ENCODE measurements at regions not wholly inside any gene's neighbourhood (a gene's known extent, or its start where the extent isn't known, plus 50 kb on each side); places are given as distances from the start of the nearest gene placed in this dataset.

GRCh38 chr4:46656071-46656470 is 253.0 kb downstream of the COX7B2 start:
- Histone ChIP-seq H2AFZ (no peak overlapping the region), H3K27me3 (ENCODE audit: insufficient read depth) (no peaks in the 10 kb centered on the region), H3K9me2 (ENCODE audit: insufficient read depth) (peaks cover 17% of the 10 kb centered on the region; the same call in 1 of the 2 replicates), H3K4me1 (ENCODE audit: insufficient read depth) (no peaks in the 10 kb centered on the region), H3K79me2 (replicated peaks; ENCODE audit: insufficient read depth) (no peaks in the 10 kb centered on the region), H3K27ac (ENCODE audit: low read depth) (no peak overlapping the region), H3F3A (replicated peaks; ENCODE audit: low read depth) (no peaks in the 10 kb centered on the region), H3K4me2 (no peak overlapping the region), H3K4me3 (no peak overlapping the region), H4K20me1 (replicated peaks; ENCODE audit: insufficient read depth) (no peaks in the 10 kb centered on the region), H3K36me3 (ENCODE audit: insufficient read depth) (no peaks in the 10 kb centered on the region)
- Mint-ChIP-seq H3K27me3 (ENCODE audit: insufficient read depth, low read depth, poor library complexity) (no peaks in the 10 kb centered on the region), H3K9me3 (peaks cover 86% of the 10 kb centered on the region), H3K4me1 (no peaks in the 10 kb centered on the region), H3K36me3 (ENCODE audit: low read depth) (peaks cover 30% of the 10 kb centered on the region; the same call in 2 of the 3 replicates), H3K4me3 (no peak overlapping the region), H3K27ac (no peak overlapping the region)
- no peak for ATAC-seq
- TF ChIP-seq ETS1 (IDR thresholded peaks at IDR 0.05) = no peak
- TF ChIP-seq, protein P1, sequence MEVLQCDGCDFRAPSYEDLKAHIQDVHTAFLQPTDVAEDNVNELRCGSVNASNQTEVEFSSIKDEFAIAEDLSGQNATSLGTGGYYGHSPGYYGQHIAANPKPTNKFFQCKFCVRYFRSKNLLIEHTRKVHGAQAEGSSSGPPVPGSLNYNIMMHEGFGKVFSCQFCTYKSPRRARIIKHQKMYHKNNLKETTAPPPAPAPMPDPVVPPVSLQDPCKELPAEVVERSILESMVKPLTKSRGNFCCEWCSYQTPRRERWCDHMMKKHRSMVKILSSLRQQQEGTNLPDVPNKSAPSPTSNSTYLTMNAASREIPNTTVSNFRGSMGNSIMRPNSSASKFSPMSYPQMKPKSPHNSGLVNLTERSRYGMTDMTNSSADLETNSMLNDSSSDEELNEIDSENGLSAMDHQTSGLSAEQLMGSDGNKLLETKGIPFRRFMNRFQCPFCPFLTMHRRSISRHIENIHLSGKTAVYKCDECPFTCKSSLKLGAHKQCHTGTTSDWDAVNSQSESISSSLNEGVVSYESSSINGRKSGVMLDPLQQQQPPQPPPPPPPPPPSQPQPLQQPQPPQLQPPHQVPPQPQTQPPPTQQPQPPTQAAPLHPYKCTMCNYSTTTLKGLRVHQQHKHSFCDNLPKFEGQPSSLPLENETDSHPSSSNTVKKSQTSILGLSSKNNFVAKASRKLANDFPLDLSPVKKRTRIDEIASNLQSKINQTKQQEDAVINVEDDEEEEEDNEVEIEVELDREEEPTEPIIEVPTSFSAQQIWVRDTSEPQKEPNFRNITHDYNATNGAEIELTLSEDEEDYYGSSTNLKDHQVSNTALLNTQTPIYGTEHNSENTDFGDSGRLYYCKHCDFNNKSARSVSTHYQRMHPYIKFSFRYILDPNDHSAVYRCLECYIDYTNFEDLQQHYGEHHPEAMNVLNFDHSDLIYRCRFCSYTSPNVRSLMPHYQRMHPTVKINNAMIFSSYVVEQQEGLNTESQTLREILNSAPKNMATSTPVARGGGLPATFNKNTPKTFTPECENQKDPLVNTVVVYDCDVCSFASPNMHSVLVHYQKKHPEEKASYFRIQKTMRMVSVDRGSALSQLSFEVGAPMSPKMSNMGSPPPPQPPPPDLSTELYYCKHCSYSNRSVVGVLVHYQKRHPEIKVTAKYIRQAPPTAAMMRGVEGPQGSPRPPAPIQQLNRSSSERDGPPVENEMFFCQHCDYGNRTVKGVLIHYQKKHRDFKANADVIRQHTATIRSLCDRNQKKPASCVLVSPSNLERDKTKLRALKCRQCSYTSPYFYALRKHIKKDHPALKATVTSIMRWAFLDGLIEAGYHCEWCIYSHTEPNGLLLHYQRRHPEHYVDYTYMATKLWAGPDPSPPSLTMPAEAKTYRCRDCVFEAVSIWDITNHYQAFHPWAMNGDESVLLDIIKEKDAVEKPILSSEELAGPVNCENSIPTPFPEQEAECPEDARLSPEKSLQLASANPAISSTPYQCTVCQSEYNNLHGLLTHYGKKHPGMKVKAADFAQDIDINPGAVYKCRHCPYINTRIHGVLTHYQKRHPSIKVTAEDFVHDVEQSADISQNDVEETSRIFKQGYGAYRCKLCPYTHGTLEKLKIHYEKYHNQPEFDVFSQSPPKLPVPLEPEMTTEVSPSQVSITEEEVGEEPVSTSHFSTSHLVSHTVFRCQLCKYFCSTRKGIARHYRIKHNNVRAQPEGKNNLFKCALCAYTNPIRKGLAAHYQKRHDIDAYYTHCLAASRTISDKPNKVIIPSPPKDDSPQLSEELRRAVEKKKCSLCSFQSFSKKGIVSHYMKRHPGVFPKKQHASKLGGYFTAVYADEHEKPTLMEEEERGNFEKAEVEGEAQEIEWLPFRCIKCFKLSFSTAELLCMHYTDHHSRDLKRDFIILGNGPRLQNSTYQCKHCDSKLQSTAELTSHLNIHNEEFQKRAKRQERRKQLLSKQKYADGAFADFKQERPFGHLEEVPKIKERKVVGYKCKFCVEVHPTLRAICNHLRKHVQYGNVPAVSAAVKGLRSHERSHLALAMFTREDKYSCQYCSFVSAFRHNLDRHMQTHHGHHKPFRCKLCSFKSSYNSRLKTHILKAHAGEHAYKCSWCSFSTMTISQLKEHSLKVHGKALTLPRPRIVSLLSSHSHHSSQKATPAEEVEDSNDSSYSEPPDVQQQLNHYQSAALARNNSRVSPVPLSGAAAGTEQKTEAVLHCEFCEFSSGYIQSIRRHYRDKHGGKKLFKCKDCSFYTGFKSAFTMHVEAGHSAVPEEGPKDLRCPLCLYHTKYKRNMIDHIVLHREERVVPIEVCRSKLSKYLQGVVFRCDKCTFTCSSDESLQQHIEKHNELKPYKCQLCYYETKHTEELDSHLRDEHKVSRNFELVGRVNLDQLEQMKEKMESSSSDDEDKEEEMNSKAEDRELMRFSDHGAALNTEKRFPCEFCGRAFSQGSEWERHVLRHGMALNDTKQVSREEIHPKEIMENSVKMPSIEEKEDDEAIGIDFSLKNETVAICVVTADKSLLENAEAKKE (CRISPR knock-in tag; IDR thresholded peaks at IDR 0.05) = no peak
- TF ChIP-seq, protein P2, sequence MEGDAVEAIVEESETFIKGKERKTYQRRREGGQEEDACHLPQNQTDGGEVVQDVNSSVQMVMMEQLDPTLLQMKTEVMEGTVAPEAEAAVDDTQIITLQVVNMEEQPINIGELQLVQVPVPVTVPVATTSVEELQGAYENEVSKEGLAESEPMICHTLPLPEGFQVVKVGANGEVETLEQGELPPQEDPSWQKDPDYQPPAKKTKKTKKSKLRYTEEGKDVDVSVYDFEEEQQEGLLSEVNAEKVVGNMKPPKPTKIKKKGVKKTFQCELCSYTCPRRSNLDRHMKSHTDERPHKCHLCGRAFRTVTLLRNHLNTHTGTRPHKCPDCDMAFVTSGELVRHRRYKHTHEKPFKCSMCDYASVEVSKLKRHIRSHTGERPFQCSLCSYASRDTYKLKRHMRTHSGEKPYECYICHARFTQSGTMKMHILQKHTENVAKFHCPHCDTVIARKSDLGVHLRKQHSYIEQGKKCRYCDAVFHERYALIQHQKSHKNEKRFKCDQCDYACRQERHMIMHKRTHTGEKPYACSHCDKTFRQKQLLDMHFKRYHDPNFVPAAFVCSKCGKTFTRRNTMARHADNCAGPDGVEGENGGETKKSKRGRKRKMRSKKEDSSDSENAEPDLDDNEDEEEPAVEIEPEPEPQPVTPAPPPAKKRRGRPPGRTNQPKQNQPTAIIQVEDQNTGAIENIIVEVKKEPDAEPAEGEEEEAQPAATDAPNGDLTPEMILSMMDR (conservative IDR thresholded peaks at IDR 0.05; ENCODE audit: low read depth in 2 of 2) = no peak
- no peak for TF ChIP-seq CREB1 (CRISPR knock-in tag; IDR thresholded peaks at IDR 0.05; ENCODE audit: low read depth)
- TF ChIP-seq NANOG (IDR thresholded peaks at IDR 0.05; ENCODE audit: borderline replicate concordance) = no peak
- TF ChIP-seq POLR2AphosphoS5 (IDR thresholded peaks at IDR 0.05; ENCODE audit: low read depth) = no peak
- TF ChIP-seq EZH2 (IDR thresholded peaks at IDR 0.05; ENCODE audit: low read depth, unreplicated experiment) = no peak
- no peak for TF ChIP-seq REST (IDR thresholded peaks at IDR 0.05; ENCODE audit: unreplicated experiment)
- no peak for TF ChIP-seq STAT1 (IDR thresholded peaks at IDR 0.05; ENCODE audit: unreplicated experiment)
- TF ChIP-seq EZH2phosphoT487 (IDR thresholded peaks at IDR 0.05; ENCODE audit: unreplicated experiment) = no peak
- no peak for TF ChIP-seq JUNB (IDR thresholded peaks at IDR 0.05; ENCODE audit: unreplicated experiment)
- TF ChIP-seq ZNF331 (CRISPR knock-in tag; IDR thresholded peaks at IDR 0.05; ENCODE audit: low read depth) = no peak
- TF ChIP-seq ZNF114 (CRISPR knock-in tag; IDR thresholded peaks at IDR 0.05) = no peak
- no peak for DNase-seq (ENCODE audit: low spot score)
